ENCODE measurements at regions not wholly inside any gene's neighbourhood (a gene's known extent, or its start where the extent isn't known, plus 50 kb on each side); places are given as distances from the start of the nearest gene placed in this dataset.

DNA sequence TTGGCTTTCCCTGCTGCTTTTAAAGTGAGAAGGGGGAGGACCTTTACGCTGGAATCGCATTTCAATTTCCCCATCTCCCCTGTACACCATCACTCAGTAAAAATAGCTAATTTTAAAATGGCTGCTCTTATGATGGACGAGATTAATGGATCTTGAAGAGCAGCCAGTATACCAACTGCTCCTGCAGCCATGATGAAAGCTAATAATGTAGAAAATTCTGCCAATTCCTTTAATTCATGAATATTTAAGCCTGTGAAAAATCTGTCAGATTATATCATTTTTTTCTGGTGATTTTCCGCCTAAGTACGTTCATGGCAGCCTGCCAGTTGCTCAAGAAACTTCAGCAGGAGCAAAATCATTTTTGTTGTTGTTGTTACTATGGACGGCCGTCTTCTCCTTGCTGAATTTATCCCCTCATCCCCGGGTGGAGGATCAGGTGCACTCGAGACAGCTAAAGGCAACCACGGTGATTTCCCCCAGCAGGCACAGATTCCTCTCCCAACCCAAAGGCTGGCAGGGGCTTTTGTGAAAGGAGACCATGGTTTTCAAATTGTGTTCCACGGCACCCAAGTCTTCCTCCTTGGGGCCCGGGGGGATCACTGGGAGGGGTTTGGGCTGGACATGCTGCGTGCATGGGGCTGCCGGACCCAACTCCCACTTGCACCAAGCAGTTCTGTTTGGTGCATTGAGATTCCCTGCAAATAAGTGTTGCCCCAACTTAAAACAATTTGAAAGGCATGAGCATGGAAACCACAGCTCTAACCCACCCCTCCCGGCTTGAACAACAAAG, 289.6 kb downstream of the UACA start:
- DNase-seq (ENCODE audit: low read depth): no peak

- no peak for DNase-seq (ENCODE audit: low read depth)
Observed at GRCh38 chr15:70471517-70471916, 291.8 kb downstream of the UACA start.

DNA sequence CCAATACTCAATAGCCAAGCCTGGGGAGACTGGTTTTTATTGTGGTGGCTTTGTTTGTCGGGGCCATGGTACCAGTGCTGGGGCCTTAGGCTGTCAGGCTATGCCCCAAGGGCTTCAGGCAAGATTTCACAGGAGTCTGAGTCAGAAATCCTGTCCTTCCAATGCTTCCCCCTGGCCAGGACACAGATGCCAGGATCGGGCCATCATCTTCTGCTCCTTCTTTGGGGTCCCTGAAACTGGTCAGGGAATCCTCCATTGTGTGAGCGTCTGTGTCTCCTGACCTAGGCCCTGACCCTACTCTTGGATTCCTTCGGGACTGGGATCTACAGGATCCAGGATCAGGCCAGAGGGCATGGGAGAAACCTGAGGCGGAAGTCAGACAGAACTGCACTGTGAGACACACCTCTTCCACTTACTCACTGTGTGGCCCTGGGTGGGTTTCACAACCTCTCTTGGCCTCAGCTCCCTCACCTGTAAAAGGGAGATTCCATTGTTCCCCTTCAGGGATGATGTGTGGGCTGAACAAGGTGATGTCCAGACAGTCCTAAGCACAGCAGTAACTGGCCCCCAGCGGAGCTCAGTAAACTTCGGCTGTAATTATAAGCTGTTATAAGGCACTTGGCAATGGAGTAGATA, 292.7 kb downstream of the UACA start:
- no peak for DNase-seq (ENCODE audit: low read depth)

DNA sequence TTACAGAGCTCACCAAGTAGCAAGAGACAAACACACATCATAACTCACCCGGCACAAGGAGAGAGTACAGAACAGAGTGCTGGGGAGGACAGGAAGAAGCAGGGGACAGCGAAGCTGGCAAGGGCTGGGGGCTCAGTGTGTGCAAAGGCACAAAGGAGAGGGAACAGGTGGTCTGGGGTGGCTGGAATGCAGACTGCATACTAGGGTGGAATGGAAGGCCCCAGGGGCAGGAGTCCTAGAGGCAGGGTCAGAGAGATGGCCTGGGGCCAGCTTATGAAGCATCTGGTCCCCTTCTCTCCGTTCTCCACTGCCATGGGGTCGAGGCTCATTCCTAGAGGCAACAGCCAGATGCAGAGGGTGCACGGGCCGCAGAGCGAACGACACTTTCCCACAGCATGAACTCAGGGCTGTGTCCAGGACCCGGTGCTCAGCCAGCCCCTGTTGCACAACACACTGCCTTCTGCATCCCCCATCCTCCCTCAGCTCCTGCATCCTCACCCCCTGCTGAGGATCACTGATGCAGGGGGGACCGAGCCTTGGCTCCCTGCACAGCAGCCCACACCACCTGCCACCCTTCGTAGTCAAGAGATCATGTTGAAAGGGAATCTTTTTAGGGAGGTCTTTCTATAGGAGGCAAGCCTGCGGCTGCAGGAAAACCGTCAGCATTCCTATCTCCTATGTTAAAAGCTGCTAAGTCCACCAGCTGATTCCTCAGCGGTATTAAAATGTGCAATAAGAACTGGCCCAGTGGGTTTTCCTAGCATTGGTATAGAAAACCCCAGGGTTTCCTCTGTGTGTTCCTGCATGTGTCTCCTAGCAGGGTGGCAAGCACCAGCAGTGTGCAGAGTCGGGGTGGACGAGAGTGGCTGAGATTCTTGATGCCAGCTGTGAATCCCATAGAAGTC, 293.5 kb downstream of the UACA start:
- no peak for DNase-seq (ENCODE audit: low read depth)

- no peak for DNase-seq (ENCODE audit: low read depth)
Observed at GRCh38 chr15:70469182-70469581, 294.2 kb downstream of the UACA start.

DNA sequence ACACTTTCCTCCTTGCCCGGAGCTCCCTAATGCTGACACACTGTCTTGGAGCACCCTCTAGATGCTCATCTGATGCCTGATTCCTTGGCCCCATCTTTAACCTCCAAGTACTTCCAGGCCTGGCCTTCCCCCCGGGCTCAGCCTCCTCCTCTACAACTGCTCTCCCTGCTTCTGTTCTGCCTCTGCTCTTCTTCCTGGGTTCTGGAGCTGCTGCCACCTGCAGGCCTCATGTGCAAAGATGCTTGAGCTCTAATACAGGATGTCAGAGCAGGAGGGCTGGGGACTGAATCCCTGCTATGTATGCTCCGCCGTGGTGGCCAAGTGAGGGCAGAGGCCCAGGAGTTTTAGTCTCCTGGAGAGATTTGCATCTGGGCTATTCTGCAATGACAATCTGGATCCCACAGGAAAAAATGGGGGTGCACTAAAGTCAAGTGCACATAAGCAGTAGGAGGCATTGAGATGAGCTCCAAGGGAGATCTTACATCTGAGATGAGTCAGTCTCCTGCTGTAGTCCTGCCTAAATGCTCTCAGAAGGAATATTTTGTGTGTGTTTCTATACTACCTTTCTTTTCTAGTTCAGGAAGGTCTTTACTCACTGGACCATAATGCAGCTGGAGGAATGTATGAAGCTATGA, 296.3 kb downstream of the UACA start:
- no peak for DNase-seq (ENCODE audit: low read depth)

GRCh38 chr15:70466305-70466704, 297.1 kb downstream of the UACA start:
- DNase-seq (ENCODE audit: low read depth): no peak

GRCh38 chr15:70465812-70466211, 297.5 kb downstream of the UACA start:
- no peak for DNase-seq (ENCODE audit: low read depth)

GRCh38 chr15:70463453-70463834, 299.9 kb downstream of the UACA start:
- DNase-seq (ENCODE audit: low read depth): no peak

- DNase-seq (ENCODE audit: low read depth): no peak
Observed at GRCh38 chr15:70461992-70462391, 301.4 kb downstream of the UACA start.

- DNase-seq (ENCODE audit: low read depth): no peak
Observed at GRCh38 chr15:70461017-70461416, 302.3 kb downstream of the UACA start.

- DNase-seq (ENCODE audit: low read depth): no peak
Observed at GRCh38 chr15:70459312-70459711, 304.0 kb downstream of the UACA start.

GRCh38 chr15:70453766-70454165, 309.6 kb downstream of the UACA start:
- no peak for DNase-seq (ENCODE audit: low read depth)

GRCh38 chr15:70453238-70453637, 310.1 kb downstream of the UACA start:
- no peak for DNase-seq (ENCODE audit: low read depth)

- no peak for DNase-seq (ENCODE audit: low read depth)
Observed at GRCh38 chr15:70451821-70452653, 311.3 kb downstream of the UACA start.

GRCh38 chr15:70450142-70450443, 313.3 kb downstream of the UACA start:
- no peak for DNase-seq (ENCODE audit: low read depth)

GRCh38 chr15:70449311-70450141, 313.8 kb downstream of the UACA start:
- DNase-seq (ENCODE audit: low read depth): no peak

GRCh38 chr15:70447928-70448698, 315.2 kb downstream of the UACA start:
- peak; percentile 15 for DNase-seq (ENCODE audit: low read depth)

GRCh38 chr15:70447521-70447920, 315.8 kb downstream of the UACA start:
- DNase-seq (ENCODE audit: low read depth): no peak

- DNase-seq (ENCODE audit: low read depth): no peak
Observed at GRCh38 chr15:70447081-70447480, 316.3 kb downstream of the UACA start.

All from activated T-cell treated with anti-CD3 and anti-CD28 coated beads for 48 hours (primary cell).